Spleen (tissue), 7 donors: ENCODE measurements at regions not wholly inside any gene's neighbourhood (a gene's known extent, or its start where the extent isn't known, plus 50 kb on each side); places are given as distances from the start of the nearest gene placed in this dataset.

Experiments
- POLR2A ChIP-seq, 3 donors: fragments of 450-650 bp; IDR thresholded peaks; one replicate each; pipeline ENCODE4 v1.5.1; 2017; ENCODE audit warnings: antibody characterized with exemption in 3 of 3, mild to moderate bottlenecking in 1 of 3
- POLR2AphosphoS5 ChIP-seq, 3 donors: sonication (generic); formaldehyde crosslinking; IDR thresholded peaks; one replicate each; pipeline ENCODE4 v1.5.1; 2017; ENCODE audit warnings: antibody characterized with exemption in 3 of 3
- TF ChIP-seq, protein P1 (sequence below), 11 experiments: fragments of 200-600 bp in 7 of 11; fragments of 450-650 bp in 4 of 11; sonication (generic) in 4 of 11; IDR thresholded peaks in 8 of 11; conservative IDR thresholded peaks in 3 of 11; 1 replicate in 7 of 11; 2 replicates in 4 of 11; pipeline versions ENCODE4 v1.4.0 to v1.8.0; 2016 to 2021; ENCODE audit warnings: antibody characterized with exemption in 11 of 11, inconsistent platforms in 4 of 11, mild to moderate bottlenecking in 1 of 11
- donor health status: DM: no; HTN: no; CAD: no; lungs with moderate emphysema.
- donor health status: DM: no; HTN: no; CAD: no.
- donor health status: DM: no; HTN: no; CAD: no.

DNA sequence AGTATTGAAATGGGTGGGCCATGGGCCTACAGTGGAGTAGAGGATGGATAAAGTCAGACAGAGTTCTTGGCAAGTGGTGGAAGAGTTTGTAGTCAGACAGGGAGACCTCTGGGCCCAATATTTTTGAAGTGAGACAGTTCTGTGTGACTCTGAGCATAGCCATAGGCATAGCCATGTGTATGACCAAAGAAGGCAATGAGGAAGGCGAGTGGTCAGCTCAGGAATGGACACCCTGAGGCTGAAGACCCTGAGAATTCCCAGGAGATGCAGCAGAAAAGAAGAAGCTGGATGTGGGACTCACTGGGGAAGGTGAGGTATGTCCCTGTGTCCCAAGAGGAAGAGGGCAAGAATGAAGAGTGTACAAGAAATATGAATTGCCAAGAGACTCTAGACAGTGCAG, 210.6 kb upstream of the IRF2BP2 start:
- TF ChIP-seq, protein P1, sequence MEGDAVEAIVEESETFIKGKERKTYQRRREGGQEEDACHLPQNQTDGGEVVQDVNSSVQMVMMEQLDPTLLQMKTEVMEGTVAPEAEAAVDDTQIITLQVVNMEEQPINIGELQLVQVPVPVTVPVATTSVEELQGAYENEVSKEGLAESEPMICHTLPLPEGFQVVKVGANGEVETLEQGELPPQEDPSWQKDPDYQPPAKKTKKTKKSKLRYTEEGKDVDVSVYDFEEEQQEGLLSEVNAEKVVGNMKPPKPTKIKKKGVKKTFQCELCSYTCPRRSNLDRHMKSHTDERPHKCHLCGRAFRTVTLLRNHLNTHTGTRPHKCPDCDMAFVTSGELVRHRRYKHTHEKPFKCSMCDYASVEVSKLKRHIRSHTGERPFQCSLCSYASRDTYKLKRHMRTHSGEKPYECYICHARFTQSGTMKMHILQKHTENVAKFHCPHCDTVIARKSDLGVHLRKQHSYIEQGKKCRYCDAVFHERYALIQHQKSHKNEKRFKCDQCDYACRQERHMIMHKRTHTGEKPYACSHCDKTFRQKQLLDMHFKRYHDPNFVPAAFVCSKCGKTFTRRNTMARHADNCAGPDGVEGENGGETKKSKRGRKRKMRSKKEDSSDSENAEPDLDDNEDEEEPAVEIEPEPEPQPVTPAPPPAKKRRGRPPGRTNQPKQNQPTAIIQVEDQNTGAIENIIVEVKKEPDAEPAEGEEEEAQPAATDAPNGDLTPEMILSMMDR (IDR thresholded peaks at IDR 0.05 in 8 of 11, conservative IDR thresholded peaks at IDR 0.05 in 3 of 11) = no peak
- TF ChIP-seq POLR2AphosphoS5 (IDR thresholded peaks at IDR 0.05) (no peak), POLR2A (IDR thresholded peaks at IDR 0.05) (no peak)
